ENCODE measurements at regions not wholly inside any gene's neighbourhood (a gene's known extent, or its start where the extent isn't known, plus 50 kb on each side); places are given as distances from the start of the nearest gene placed in this dataset.

DNA sequence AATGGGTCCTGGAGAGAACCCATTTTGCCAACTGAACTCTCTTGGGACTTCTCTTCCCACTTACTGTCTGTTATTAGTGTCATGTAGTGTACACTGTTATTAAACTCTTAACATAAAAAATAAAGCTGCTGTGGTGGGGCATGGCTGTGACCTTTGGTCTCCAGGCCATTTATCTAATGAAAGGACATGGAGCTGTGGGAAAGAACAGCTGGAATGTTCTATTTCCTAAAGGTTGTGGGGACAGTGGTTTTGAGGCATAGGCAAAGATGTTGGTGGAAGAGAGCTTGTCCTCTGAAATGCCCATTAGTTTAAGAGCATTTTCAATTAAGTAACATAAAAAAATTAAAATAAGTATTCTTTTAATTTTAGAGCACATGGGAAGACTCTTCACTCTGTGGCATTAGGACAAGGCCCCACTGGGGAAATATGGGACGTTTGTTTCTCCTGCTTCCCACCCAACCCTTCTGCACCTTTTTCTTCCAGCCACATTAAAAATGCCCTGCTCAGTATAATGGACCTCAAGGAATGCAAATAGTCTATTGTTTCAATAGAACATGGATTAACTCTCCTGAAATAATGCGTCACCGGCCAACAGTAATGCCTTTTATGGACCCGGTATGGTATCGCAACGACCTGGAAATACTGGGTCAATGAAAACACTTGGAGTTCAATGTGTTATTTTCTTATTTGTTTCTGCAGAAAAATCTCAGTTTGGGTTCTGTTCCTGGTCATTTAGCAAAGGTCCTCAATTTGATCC is 149.6 kb downstream of the BUB3 start:
- Histone ChIP-seq H3K4me1 (ENCODE audit: insufficient read depth, low read length) (no peaks in the 10 kb centered on the region), H3K4me2 (ENCODE audit: insufficient read depth, low read length) (no peak overlapping the region), H3K36me3 (ENCODE audit: insufficient read depth, low read length) (no peaks in the 10 kb centered on the region), H4K20me1 (ENCODE audit: insufficient read depth, low read length) (no peaks in the 10 kb centered on the region), H3K27me3 (ENCODE audit: insufficient read depth, low read length, poor library complexity) (peaks cover 5% of the 10 kb centered on the region), H3K4me3 (ENCODE audit: low read depth in 1 of 2, low read length in 2 of 2) (no peak overlapping the region), H3K9ac (ENCODE audit: low read depth, low read length) (no peak overlapping the region), H3K27ac (ENCODE audit: low read length) (no peak overlapping the region), H2AFZ (ENCODE audit: low read depth, low read length) (no peak overlapping the region), H3K79me2 (ENCODE audit: insufficient read depth, low read length) (no peaks in the 10 kb centered on the region), H3K9me3 (ENCODE audit: insufficient read depth, low read length, severe bottlenecking) (no peaks in the 10 kb centered on the region)
- TF ChIP-seq, protein P1, sequence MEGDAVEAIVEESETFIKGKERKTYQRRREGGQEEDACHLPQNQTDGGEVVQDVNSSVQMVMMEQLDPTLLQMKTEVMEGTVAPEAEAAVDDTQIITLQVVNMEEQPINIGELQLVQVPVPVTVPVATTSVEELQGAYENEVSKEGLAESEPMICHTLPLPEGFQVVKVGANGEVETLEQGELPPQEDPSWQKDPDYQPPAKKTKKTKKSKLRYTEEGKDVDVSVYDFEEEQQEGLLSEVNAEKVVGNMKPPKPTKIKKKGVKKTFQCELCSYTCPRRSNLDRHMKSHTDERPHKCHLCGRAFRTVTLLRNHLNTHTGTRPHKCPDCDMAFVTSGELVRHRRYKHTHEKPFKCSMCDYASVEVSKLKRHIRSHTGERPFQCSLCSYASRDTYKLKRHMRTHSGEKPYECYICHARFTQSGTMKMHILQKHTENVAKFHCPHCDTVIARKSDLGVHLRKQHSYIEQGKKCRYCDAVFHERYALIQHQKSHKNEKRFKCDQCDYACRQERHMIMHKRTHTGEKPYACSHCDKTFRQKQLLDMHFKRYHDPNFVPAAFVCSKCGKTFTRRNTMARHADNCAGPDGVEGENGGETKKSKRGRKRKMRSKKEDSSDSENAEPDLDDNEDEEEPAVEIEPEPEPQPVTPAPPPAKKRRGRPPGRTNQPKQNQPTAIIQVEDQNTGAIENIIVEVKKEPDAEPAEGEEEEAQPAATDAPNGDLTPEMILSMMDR (IDR thresholded peaks at IDR 0.05; ENCODE audit: borderline replicate concordance, extremely low read depth, low read length, poor library complexity, severe bottlenecking), result no peak
- no peak for TF ChIP-seq EZH2 (IDR thresholded peaks at IDR 0.05; ENCODE audit: borderline replicate concordance, low read depth, low read length, severe bottlenecking)
- ATAC-seq (ENCODE audit: insufficient read depth, low read depth) (no peak), DNase-seq (no peak)

- DNase-seq (no peak), ATAC-seq (ENCODE audit: insufficient read depth, low read depth) (no peak)
- Histone ChIP-seq H3K27ac (ENCODE audit: low read length) (no peak overlapping the region), H3K36me3 (ENCODE audit: insufficient read depth, low read length) (no peaks in the 10 kb centered on the region), H3K4me1 (ENCODE audit: insufficient read depth, low read length) (no peaks in the 10 kb centered on the region), H3K9ac (ENCODE audit: low read depth, low read length) (no peak overlapping the region), H2AFZ (ENCODE audit: low read depth, low read length) (no peak overlapping the region), H3K4me3 (ENCODE audit: low read depth in 1 of 2, low read length in 2 of 2) (no peak overlapping the region), H4K20me1 (ENCODE audit: insufficient read depth, low read length) (no peaks in the 10 kb centered on the region), H3K9me3 (ENCODE audit: insufficient read depth, low read length, severe bottlenecking) (no peaks in the 10 kb centered on the region), H3K4me2 (ENCODE audit: insufficient read depth, low read length) (no peak overlapping the region), H3K79me2 (ENCODE audit: insufficient read depth, low read length) (no peaks in the 10 kb centered on the region), H3K27me3 (ENCODE audit: insufficient read depth, low read length, poor library complexity) (peaks cover 5% of the 10 kb centered on the region)
- TF ChIP-seq, protein P1 (IDR thresholded peaks at IDR 0.05; ENCODE audit: borderline replicate concordance, extremely low read depth, low read length, poor library complexity, severe bottlenecking), result no peak
- no peak for TF ChIP-seq EZH2 (IDR thresholded peaks at IDR 0.05; ENCODE audit: borderline replicate concordance, low read depth, low read length, severe bottlenecking)
Measured at GRCh38 chr10:123305671-123306070, 151.5 kb downstream of the BUB3 start.

- ATAC-seq (ENCODE audit: insufficient read depth, low read depth) (no peak), DNase-seq (no peak)
- H3K9ac ChIP-seq (ENCODE audit: low read depth, low read length), result no peak overlapping the region
- H3K79me2 ChIP-seq (ENCODE audit: insufficient read depth, low read length), result no peaks in the 10 kb centered on the region
- H4K20me1 ChIP-seq (ENCODE audit: insufficient read depth, low read length), result no peaks in the 10 kb centered on the region
- no peak for TF ChIP-seq EZH2 (IDR thresholded peaks at IDR 0.05; ENCODE audit: borderline replicate concordance, low read depth, low read length, severe bottlenecking)
- TF ChIP-seq, protein P1 (IDR thresholded peaks at IDR 0.05; ENCODE audit: borderline replicate concordance, extremely low read depth, low read length, poor library complexity, severe bottlenecking), result no peak
- no peaks in the 10 kb centered on the region for H3K36me3 ChIP-seq (ENCODE audit: insufficient read depth, low read length)
- H3K27ac ChIP-seq (ENCODE audit: low read length), result no peak overlapping the region
- no peak overlapping the region for H3K4me2 ChIP-seq (ENCODE audit: insufficient read depth, low read length)
- no peak overlapping the region for H3K4me3 ChIP-seq (ENCODE audit: low read depth in 1 of 2, low read length in 2 of 2)
- no peaks in the 10 kb centered on the region for H3K4me1 ChIP-seq (ENCODE audit: insufficient read depth, low read length)
- H3K9me3 ChIP-seq (ENCODE audit: insufficient read depth, low read length, severe bottlenecking), result no peaks in the 10 kb centered on the region
- peaks cover 5% of the 10 kb centered on the region for H3K27me3 ChIP-seq (ENCODE audit: insufficient read depth, low read length, poor library complexity)
- no peak overlapping the region for H2AFZ ChIP-seq (ENCODE audit: low read depth, low read length)
Measured at GRCh38 chr10:123306290-123306689, 152.1 kb downstream of the BUB3 start.

Data from DND-41 (cell line).